ENCODE measurements at regions not wholly inside any gene's neighbourhood (a gene's known extent, or its start where the extent isn't known, plus 50 kb on each side); places are given as distances from the start of the nearest gene placed in this dataset.

DNA sequence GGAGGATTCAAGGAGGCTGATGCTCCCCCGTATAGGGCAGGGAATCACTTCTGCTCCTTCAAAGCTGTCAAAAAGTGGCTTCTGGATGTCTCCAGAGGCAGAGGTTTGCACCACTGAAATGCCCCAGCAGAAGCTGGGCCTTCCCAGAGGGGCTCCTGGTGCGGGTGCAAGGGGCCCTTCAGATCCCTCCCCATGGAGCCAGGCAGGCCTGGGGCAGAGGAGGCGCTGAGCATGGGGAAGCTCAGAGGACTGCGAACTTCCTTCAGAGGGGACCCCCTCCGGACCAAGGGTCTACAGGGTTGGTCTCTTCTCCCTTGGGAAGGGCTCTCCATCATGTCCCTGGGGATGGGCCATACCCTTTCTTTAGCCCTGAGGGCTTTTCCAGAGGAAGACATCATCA lies 341.2 kb downstream of the DYSF start:
- no peak for DNase-seq (ENCODE audit: low read depth in 2 of 2)

DNA sequence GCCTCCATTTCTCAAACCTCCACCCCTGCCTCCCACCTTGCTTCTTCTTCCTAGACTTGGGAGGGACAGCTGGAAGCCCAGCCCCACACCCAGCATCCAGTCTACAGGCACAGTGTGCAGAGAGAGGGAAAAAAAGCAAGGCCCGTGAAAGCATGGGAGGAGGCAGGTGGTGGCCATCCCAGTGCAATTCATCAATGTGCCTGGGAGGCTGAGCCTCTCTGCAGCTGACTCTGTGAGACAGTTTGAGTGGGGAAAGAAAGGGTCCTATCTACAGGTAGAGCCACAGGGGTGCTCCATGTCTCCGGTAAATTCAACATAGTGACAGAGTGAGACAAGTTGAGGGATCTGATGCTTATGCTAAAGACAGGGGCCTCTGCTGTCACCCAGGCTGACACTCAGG lies 340.6 kb downstream of the DYSF start:
- no peak for DNase-seq (ENCODE audit: low read depth in 2 of 2)

DNA sequence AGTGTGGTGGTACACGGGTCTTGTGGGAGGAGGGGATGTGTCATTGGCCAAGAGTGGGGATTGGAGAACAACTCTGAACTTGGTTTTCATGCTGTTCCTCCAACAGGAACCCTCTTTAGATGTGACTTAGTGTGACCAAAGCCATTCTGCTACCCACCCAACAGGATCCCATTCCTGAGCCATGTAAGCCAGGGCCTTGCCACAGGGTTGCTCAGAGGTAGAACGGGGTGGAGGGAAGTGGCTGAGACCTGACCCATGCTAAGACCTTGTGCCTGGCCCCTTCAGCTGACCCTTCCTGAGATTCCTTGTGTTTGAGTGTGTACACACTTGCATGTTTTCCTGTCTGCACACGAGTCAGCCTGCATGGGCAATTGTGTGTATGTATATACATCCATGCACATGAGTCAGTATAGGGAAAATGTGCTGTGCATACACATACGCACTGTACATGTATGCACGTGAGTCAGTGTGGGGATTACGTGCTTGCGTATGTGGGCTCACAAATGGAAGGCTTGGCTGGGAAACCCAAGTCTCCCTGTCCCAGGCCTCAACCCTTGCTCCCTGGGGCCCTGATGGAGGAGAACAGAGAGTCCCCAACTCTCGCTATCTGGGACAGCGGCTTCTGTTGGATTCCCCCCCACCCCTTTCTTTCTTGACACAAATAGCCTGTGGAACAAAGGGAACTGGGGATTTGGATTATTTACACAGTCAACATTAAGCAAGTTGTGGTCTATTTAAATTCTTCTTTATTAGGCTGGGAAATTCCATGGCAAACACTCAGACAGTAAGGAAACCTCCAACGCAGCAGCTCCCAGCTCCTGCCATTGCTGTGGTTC lies 339.8 kb downstream of the DYSF start:
- no peak for DNase-seq (ENCODE audit: low read depth in 2 of 2)

DNA sequence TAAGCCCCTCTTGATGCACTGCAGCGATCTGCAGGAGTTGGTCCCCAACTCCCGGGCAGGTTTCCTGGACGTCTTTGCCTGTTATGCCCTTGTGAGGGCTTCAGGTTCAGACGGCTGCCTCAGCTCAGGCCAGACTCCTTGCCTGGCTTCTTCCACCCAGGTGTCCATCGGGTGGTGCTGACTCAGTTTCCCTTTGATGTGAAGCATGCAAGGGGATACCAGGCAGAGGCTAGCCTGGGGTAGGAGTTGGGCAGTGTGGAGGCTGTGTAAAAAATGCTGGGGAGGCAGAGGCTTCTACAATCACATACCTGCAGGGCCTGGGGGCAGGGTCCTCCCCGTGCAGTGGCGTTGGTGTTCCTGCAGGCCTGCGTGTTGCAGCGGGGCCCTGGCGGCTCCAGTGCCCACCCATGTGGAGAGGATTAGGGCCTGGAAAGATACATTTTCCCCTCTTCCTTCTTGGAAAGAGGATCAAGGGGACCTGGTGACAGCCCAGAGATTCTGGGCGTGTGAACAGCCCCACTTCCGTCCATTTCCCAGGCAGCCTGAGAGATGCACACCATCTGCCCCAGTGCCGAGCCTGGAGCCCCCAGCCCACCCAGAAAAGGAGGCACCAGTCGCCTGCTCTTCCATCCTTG lies 338.3 kb downstream of the DYSF start:
- DNase-seq (ENCODE audit: low read depth in 2 of 2) = no peak

DNA sequence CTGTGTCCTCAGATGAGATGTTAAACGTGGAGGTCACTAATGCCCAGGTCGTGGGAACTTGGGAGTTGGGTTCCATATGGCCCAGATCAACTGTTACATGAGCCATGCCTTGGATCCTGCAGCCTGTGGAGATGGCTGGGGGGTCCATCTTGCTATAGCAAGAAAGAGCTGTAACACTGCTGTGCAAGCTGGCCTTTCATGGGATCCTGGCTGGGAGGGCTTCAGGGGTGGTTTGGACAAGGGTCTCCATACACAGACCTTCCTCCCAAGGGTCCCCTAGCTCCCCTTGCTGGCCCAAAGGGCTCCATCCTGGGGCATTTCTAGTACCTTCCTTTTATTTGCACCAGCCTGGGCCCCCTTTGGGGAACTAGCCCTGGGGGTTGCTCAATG lies 337.7 kb downstream of the DYSF start:
- DNase-seq (ENCODE audit: low read depth in 2 of 2) = no peak

DNA sequence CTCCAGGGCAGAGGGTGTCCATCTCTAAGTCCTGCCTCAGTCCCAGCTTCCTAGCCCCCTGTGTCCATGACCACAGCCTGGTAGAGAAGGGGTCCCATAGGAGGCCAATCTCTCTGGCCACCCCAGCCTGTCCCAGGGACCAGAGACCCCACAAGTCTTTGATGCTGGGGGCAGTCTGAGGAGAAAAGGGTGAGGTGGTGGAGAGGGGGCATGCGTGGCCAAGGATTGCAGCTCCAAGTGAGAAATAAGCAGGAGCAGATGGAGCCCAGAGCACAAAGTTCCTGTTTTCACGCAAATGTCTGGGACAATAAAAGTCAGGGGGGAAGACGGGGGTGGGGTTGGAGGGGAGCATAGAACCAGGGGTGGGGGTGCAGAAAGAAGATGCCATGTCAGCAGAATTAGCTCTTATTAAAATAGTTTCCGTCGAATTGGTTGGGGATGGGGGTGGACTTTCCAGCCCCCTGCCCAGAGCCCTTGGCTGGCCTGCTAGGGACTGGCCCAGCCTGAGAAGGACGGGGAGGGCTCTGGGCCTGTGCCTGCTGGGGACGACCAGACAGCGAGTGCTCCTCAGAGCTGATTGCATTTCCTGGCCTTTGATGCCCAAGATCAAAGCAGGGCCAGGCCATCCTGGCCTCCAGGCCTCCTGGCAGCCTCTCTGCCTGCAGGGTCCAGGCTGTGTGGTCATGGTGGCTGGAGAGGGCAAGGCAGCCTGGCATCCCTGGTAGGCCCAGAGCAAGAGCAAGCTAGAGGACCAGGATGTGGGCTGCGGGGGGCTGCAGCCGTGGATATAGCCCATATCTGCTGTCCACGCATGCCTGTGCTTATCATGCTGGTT lies 337.1 kb downstream of the DYSF start:
- no peak for DNase-seq (ENCODE audit: low read depth in 2 of 2)

DNA sequence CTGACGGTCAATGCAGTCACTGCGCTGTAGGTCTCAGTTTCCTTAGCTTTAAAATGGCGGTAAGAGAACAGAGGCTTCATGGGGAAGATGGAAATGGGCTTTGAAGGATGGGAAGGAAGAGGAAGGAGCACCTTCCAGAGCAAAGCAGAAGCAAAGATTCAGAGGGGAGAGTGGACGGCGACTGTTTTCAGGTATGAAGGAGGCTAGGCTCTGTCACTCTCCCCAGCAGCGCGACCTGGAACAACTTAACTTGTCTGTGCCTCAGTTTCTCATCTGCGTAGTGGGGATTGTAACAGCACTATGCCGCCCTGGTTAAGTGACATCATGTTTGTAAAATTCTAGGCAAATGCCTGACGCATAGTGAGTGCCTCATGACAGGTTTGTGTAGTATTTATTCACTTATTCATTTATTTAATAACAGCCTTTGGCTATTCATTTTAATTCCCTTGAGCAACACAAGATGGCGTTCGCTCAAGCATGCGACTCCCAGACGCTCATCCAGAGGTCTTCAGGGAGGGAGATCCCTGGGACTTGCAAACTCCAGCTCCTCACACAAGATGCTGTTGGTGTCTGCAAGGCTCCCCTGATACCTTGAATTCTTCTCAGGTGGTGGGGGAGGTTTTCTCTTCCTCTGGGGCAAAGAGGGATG lies 336.3 kb downstream of the DYSF start:
- DNase-seq (ENCODE audit: low read depth in 2 of 2) = no peak

DNA sequence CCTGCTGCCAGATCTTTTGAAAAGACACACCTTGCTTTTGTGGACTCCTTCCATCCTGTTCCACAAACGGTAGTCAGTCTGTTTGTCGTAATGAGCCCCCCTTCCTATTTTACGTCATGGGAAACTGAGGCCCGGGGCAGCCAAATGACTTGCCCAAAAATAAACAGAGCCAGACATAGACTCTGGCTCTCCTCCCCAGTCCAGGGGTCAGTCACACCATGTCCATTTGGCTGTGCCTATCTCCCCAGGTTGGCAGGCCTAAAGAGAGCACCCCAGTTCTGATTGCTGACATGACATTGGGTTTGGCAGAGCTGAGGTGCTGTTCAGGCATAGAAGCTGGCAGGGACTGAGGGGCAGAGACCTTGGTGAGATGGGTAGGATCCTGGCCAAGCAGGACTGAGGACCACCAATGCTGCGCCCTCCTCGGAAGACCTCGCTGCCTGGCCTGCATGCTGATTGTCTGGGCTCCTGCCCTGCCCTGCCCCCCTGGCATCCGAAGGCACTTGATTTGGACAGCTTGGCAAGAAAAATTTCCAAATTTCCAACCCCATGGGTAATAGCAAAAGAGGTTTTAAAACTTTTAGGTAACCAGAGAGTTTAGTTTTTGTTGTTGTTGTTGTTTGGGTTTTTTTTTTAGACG lies 335.4 kb downstream of the DYSF start:
- DNase-seq (ENCODE audit: low read depth in 2 of 2) = no peak

DNA sequence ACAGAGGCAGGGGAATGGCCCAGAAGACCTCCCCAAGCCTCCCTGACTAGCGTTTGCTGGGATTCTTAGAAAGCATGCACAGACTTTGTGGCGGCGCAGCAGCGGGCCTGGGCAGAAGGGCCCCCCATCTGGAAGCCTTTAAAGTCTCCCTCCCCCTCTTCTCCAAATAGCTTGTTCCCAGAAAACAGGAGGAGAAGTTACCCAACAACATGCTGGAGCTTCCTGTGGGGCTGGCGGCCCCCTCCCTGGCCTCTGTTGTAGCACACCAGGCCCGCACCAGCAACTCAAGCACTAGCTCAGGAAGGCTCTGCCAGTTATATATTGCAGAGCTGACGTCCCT lies 334.8 kb downstream of the DYSF start:
- no peak for DNase-seq (ENCODE audit: low read depth in 2 of 2)

DNA sequence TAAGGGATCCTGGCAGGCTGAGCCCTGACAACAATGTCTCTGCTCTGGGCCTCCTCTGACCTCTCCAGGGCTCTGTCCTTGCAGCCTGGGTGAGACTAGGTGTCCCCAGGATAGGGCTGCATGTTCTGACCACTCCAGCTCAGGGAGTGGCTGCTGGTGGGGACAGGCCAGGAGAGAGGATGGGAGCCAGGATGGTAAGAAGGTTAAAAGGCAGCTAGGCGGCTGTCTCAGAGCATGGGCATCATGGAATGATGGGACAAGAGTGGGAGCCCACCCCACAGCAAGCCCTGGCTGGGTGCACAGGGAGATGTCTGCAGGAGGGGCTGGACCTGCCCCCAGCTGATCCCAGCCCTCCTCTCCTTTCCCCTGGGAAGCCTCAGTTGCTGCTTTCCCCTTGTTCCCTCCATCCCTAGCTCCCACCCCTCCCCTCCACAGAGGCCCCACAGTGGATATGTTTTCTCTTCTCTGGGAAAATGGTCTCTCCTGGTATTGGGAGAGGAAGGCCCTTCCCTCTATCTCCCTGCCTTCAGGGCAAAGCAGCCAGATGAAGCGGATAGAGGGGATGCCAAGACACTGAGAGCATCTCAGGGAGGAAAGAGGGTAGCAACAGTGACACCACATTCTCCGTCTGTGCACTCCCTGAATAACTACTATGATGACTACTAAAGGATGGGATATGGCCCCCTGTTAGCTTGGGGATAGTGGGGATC lies 334.3 kb downstream of the DYSF start:
- DNase-seq (ENCODE audit: low read depth in 2 of 2) = no peak

DNA sequence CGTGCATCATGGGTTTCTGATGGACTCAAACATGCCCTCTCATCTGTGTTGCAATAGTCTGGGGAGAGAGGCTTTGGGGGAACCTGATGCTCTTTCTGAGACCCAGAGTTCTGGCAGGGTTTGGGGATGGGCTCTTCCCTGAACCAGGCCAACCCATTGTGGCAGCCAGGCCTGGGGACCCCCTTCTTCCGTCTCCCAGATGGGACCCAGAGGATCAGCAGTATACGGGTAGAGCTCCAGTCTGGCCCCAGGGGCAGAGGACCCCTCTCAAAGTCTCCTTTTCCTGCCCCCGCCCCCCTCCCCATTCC lies 333.7 kb downstream of the DYSF start:
- DNase-seq (ENCODE audit: low read depth in 2 of 2) = no peak

DNA sequence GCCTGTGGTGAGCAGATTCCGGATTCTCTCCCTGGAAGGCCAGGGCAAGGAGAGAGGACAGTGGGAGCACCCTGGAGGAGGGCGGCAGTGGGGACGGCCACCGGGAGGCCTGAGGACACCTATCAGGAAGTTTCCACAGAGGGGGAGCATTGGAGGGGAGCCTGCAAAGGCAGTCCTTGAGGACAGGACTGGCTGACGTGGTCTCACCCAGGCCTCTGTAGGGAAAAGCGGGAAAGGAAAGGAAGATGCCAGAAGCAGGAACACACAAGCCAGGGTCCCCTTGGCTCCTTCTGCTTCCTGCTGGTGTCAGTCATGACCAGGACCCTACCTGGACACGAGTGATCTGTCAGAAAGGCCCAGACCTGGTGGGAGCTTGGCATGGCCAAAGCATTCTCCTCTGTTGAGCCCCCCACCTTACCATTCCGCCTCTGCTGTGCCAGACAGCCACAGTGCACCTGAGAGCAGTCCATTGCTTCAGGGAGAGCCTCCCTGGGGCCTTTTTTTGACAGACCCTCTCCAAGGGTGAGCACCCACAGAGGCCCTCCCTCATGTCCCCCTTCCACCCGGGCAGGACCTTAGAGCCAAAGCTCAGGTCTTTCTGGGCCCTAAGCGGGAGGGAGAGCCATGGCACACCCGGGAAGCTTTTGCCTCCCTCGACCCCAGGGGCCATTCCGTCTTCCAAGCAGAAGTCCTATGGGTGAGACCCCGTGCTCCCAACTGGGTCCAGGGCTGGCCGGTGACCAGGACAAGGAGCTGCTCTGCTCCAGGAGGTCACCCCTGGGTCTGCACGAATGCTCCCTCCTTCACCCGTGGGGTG lies 333.1 kb downstream of the DYSF start:
- DNase-seq (ENCODE audit: low read depth in 2 of 2) = no peak

DNA sequence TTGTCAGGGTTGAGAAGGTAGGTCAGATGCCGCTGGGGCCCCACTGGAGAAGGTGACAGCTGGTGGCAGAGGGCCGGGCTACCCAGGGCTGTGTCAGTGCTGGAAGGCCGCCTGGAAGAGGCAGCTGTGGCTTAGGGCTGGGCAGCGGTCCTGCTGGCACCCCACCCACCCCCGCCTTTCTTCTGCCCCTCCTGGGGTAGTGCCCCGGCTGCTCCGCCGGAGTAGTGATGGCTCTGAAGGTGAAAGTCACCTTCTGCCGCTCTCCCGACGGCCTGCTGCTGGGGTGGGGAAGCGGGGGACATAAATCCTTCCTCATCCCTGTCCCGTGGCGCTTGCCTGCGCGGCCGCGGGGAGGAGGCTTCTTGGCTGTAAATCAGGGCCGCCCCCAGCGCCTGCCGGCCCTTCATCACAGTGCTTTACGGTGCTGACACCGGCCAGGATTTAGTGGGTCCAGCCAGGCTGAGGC lies 332.2 kb downstream of the DYSF start:
- DNase-seq (ENCODE audit: low read depth in 2 of 2) = no peak

DNA sequence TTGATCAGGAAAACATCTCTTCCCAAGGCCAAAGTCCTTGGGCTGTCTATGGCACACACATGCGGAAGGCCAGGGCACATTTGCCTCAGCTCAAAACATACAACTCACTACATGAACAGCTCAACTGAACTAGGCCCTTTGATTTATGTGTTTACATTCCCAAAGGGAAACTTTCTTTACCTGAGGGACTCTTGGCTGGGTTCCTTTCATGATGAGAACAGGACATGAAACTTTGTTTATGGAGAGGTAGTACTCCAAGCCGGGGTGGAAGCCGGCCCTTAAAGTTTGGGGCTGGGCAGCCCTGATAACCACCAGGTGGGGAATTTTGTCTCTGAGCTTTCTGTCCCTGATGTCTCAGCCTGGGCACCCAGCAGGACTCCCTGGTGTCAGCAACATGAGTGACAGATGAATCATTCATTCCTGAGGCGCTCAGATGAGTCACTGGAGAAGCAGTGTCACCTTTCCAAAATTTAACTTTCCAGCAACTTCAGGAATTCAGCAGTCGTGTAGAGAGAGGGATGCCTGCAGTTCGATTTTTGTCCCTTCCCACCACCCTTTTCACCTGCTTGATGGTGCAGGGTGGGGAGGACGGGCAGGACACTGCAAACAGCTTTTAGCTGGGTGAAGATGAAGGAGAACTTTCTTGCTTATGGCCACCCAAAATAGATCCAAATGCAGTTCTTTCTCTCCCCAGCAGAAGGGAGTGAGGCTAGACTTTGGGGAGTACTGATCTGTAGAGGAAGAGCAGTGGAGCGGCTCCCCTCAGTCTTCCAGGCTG lies 331.6 kb downstream of the DYSF start:
- no peak for DNase-seq (ENCODE audit: low read depth in 2 of 2)

DNA sequence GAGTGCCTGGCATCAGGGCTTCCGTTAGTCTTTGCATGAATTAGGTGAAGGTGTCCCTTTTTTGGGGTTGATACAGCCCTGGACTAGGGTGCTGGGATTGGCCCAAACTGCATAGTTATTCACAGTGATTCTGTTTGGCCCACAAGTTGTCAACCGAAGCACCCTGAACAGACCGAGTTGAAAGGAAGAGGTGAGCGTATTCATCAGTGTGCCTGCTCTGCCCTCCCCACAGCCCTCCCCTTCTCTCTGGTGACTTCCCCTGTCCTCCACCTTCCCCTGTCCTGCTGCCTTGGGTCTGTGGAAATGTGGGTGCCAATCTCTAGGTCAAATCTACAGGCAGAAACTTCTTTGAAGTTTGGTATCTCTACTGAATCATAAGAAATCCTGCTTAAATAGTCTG lies 330.5 kb downstream of the DYSF start:
- DNase-seq (ENCODE audit: low read depth in 2 of 2) = no peak

DNA sequence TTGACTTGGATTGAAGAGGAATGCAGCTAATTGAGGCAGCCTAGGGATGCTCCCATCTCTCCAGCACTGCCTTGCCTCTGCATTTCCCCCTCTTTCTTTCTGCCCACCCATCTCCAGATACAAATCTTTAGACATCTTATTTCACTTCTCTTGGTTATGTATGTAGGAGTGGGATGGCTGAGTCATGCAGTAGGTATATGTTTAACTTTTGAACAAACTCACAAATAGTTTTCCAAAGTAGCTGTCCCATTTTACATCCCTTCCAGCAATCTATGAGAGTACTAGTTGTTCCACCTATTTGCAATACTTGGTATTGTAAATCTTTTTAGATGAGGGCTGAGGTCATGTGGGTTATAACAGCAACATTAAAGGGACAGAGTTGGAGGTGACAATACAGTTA lies 329.9 kb downstream of the DYSF start:
- no peak for DNase-seq (ENCODE audit: low read depth in 2 of 2)

DNA sequence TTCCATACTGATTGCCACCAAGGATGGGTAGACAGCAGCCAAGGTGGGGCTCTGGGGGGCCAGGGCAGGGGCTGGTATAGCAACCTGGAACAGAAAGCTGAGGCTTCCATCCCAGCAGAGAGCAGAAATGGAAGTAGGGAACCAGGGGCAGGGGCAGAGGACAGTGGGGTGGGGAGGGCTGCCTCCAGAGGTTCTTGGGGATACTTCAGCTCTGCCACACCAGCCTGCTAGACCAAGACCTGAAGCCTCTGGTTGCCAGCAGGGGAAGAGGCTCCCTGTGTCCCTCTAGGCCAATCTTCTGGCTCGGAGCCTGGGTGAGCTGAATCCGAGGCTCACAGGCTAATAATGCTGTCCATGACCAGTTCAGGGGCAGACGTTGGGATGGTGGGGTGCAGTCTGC lies 329.0 kb downstream of the DYSF start:
- no peak for DNase-seq (ENCODE audit: low read depth in 2 of 2)

DNA sequence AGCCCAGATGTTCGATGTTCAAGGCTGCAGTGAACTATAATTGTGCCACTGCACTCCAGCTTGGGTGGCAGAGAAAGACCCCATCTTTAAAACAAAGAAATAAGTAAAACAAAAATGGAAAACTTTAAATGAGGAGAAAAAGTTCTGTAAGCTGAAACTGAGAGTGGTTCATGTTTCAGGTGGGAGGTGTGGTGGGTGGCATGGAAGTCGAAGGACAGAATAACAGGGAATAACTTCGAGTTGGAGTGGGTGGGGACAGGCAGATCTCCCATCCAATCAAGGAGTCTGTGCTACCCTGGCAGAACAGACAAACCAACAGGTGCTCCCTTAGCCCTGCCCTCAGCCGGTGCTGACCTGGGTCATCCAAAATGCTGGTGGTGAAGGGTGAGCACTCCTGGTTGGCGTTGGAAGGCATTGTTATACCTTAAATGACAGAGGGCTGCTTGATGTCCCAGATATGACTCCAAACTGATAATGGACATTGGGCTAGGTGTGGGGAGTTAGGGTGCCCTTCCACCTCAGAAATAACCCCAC lies 328.4 kb downstream of the DYSF start:
- DNase-seq (ENCODE audit: low read depth in 2 of 2) = no peak

DNA sequence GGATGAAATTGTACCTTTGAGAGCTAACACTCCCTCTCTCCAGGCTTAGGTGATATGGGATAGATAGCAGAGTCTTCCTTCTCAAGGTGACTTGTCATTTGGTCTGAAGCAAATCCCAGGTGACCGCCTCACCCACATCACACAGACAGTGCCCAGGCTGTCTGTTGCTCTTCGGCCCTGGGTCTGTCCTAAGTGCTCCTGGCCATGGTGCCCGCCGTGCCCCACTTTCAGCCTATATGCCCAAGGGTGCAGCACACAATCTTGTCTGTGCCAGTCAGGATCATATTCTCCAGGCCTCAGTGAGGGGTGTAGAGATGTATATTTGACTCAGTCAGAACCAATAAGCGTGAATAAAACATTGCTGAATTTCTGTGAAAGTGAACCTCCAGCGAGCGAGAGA lies 326.8 kb downstream of the DYSF start:
- no peak for DNase-seq (ENCODE audit: low read depth in 2 of 2)
